ENCODE measurements at regions not wholly inside any gene's neighbourhood (a gene's known extent, or its start where the extent isn't known, plus 50 kb on each side); places are given as distances from the start of the nearest gene placed in this dataset.

GRCh38 chr16:65967376-65967775, 399.1 kb upstream of the CDH5 start:
- TF ChIP-seq POLR2A (IDR thresholded peaks at IDR 0.05) = no peak
- no peak for TF ChIP-seq CTCF (IDR thresholded peaks at IDR 0.05)
